SK-N-SH treated with all-trans-retinoic acid at 6 μM for 48 hours (cell line): ENCODE measurements at regions not wholly inside any gene's neighbourhood (a gene's known extent, or its start where the extent isn't known, plus 50 kb on each side); places are given as distances from the start of the nearest gene placed in this dataset.
A peak's percentile ranks its signal among the peaks of the same experiment; 100 is the strongest.

Experiments used
- ATAC-seq: fragments of 200-7000 bp; cut with Tn5 transposase; 3 replicates; pipeline ENCODE4 v1.9.1; 2020; ENCODE audit warnings: mild to moderate bottlenecking, moderate library complexity
- ARNTL ChIP-seq: fragments of 450-650 bp; formaldehyde crosslinking; IDR thresholded peaks from 2 replicates; pipeline ENCODE4 v1.5.0; 2020; ENCODE audit warnings: low read depth, mild to moderate bottlenecking, moderate library complexity, borderline replicate concordance
- BACH2 ChIP-seq: fragments of 250-450 bp; sonication (Bioruptor Pico); IDR thresholded peaks from 2 replicates; pipeline ENCODE4 v1.9.0; 2021; ENCODE audit warnings: mild to moderate bottlenecking, borderline replicate concordance
- ESRRG ChIP-seq: fragments of 250-450 bp; sonication (Bioruptor Pico); IDR thresholded peaks from 2 replicates; pipeline ENCODE4 v1.6.1; 2021; ENCODE audit warnings: mild to moderate bottlenecking
- GLIS3 ChIP-seq: fragments of 250-450 bp; sonication (Bioruptor Pico); IDR thresholded peaks from 2 replicates; pipeline ENCODE4 v1.5.0; 2020; ENCODE audit warnings: mild to moderate bottlenecking, moderate library complexity
- ISL1 ChIP-seq: fragments of 250-450 bp; sonication (Bioruptor Pico); IDR thresholded peaks from 2 replicates; pipeline ENCODE4 v2.1.2; 2022; ENCODE audit warnings: mild to moderate bottlenecking, moderate library complexity
- OSR1 ChIP-seq: fragments of 250-450 bp; sonication (Bioruptor Pico); IDR thresholded peaks from 2 replicates; pipeline ENCODE4 v1.8.0; 2022; ENCODE audit warnings: moderate library complexity, mild to moderate bottlenecking, inconsistent platforms
- POU6F1 ChIP-seq: fragments of 250-450 bp; sonication (Bioruptor Pico); IDR thresholded peaks from 2 replicates; pipeline ENCODE4 v1.8.0; 2021; ENCODE audit warnings: low read depth, mild to moderate bottlenecking, moderate library complexity, borderline replicate concordance
- PPARA ChIP-seq: fragments of 250-450 bp; sonication (Bioruptor Pico); IDR thresholded peaks from 2 replicates; pipeline ENCODE4 v1.5.0; 2020; ENCODE audit warnings: mild to moderate bottlenecking, borderline replicate concordance
- RARB ChIP-seq: fragments of 250-450 bp; sonication (Bioruptor Pico); IDR thresholded peaks from 2 replicates; pipeline ENCODE4 v1.8.0; 2021; ENCODE audit warnings: mild to moderate bottlenecking, moderate library complexity
- SNAI2 ChIP-seq: fragments of 250-450 bp; sonication (Bioruptor Pico); IDR thresholded peaks from 2 replicates; pipeline ENCODE4 v1.5.0; 2020; ENCODE audit warnings: mild to moderate bottlenecking, moderate library complexity
- TCF4 ChIP-seq: fragments of 250-450 bp; sonication (Bioruptor Pico); IDR thresholded peaks from 2 replicates; pipeline ENCODE4 v1.8.0; 2021; ENCODE audit warnings: mild to moderate bottlenecking, moderate library complexity, borderline replicate concordance
- TSHZ2 ChIP-seq: fragments of 250-450 bp; sonication (Bioruptor Pico); IDR thresholded peaks from 2 replicates; pipeline ENCODE4 v1.5.0; 2020; ENCODE audit warnings: mild to moderate bottlenecking, moderate library complexity
- ZC3H10 ChIP-seq: fragments of 250-450 bp; sonication (Bioruptor Pico); IDR thresholded peaks from 2 replicates; pipeline ENCODE4 v1.5.1; 2021; ENCODE audit warnings: mild to moderate bottlenecking, moderate library complexity
- ZFP3 ChIP-seq: fragments of 250-450 bp; sonication (Bioruptor Pico); IDR thresholded peaks from 2 replicates; pipeline ENCODE4 v1.5.0; 2020; ENCODE audit warnings: mild to moderate bottlenecking, moderate library complexity
- ZFP30 ChIP-seq: fragments of 450-650 bp; formaldehyde crosslinking; IDR thresholded peaks from 2 replicates; pipeline ENCODE4 v1.5.0; 2022; ENCODE audit warnings: mild to moderate bottlenecking, moderate library complexity
- ZNF565 ChIP-seq: fragments of 450-650 bp; formaldehyde crosslinking; conservative IDR thresholded peaks from 2 replicates; pipeline ENCODE4 v1.5.0; 2020; ENCODE audit warnings: low read depth, mild to moderate bottlenecking, moderate library complexity
- ZNF70 ChIP-seq: fragments of 450-650 bp; formaldehyde crosslinking; IDR thresholded peaks from 2 replicates; pipeline ENCODE4 v1.5.0; 2020; ENCODE audit warnings: mild to moderate bottlenecking, moderate library complexity
- ZNF8 ChIP-seq: fragments of 450-650 bp; formaldehyde crosslinking; IDR thresholded peaks from 2 replicates; pipeline ENCODE4 v1.5.0; 2020; ENCODE audit warnings: mild to moderate bottlenecking, moderate library complexity
- TF ChIP-seq, protein P1 (sequence below): fragments of 250-450 bp; sonication (Bioruptor Pico); IDR thresholded peaks from 2 replicates; pipeline ENCODE4 v1.5.1; 2020; ENCODE audit warnings: low read depth, mild to moderate bottlenecking, moderate library complexity
- TF ChIP-seq, protein P2 (sequence below): fragments of 250-450 bp; sonication (Bioruptor Pico); IDR thresholded peaks from 2 replicates; pipeline ENCODE4 v1.5.1; 2021; ENCODE audit warnings: mild to moderate bottlenecking, moderate library complexity

DNA sequence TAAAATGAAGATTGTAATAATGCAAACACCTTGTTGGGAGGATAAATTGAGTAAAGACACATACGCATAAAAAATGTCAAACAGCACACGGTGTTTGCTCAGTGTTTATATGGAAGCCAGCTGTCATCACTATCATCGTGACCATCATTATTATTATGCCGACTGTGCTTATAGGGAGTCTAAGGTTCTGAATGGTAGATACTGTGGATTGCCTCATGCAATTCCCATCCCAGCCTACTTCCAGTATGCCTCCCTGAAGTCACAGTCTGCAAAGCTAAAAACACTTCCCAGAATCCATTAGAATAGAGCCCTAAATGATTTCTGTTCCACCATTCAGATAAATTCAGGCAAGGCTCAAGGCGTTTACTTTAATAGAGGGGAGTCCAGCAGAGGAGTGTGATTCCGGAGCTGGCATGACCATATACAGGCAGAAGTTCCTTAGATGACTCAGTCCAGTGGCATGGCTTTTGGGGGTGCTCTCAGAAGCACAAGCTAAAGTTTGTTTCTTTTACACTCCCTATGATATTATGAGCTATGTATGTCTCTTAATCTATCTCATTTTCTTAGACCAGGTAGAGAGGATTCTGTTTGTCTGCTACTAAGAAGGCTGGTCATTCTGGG, 148.7 kb downstream of the MEX3B start:
- peak; percentile 96 for ATAC-seq
- TF ChIP-seq ZNF565 (no peak), RARB (CRISPR knock-in tag) (no peak)
- TF ChIP-seq, protein P1, sequence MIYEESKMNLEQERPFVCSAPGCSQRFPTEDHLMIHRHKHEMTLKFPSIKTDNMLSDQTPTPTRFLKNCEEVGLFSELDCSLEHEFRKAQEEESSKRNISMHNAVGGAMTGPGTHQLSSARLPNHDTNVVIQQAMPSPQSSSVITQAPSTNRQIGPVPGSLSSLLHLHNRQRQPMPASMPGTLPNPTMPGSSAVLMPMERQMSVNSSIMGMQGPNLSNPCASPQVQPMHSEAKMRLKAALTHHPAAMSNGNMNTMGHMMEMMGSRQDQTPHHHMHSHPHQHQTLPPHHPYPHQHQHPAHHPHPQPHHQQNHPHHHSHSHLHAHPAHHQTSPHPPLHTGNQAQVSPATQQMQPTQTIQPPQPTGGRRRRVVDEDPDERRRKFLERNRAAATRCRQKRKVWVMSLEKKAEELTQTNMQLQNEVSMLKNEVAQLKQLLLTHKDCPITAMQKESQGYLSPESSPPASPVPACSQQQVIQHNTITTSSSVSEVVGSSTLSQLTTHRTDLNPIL (CRISPR knock-in tag): no peak

- TF ChIP-seq, protein P1 (CRISPR knock-in tag): no peak
- TF ChIP-seq ZNF70 (CRISPR knock-in tag): no peak
- no peak for TF ChIP-seq BACH2 (CRISPR knock-in tag)
- no peak for TF ChIP-seq GLIS3 (CRISPR knock-in tag)
- no peak for TF ChIP-seq ZC3H10 (CRISPR knock-in tag)
- TF ChIP-seq, protein P2, sequence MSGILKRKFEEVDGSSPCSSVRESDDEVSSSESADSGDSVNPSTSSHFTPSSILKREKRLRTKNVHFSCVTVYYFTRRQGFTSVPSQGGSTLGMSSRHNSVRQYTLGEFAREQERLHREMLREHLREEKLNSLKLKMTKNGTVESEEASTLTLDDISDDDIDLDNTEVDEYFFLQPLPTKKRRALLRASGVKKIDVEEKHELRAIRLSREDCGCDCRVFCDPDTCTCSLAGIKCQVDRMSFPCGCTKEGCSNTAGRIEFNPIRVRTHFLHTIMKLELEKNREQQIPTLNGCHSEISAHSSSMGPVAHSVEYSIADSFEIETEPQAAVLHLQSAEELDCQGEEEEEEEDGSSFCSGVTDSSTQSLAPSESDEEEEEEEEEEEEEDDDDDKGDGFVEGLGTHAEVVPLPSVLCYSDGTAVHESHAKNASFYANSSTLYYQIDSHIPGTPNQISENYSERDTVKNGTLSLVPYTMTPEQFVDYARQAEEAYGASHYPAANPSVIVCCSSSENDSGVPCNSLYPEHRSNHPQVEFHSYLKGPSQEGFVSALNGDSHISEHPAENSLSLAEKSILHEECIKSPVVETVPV (CRISPR knock-in tag): no peak
- no peak for TF ChIP-seq ZFP3 (CRISPR knock-in tag)
- ATAC-seq: no peak
These were observed 149.5 kb downstream of the MEX3B start for GRCh38 chr15:81896356-81896755.

GRCh38 chr15:81895723-81896122, 150.1 kb downstream of the MEX3B start:
- TF ChIP-seq ZFP30 (no peak), ZNF70 (CRISPR knock-in tag) (no peak), ZNF565 (no peak), ZC3H10 (CRISPR knock-in tag) (no peak), PPARA (no peak), ARNTL (no peak), RARB (CRISPR knock-in tag) (no peak), OSR1 (CRISPR knock-in tag) (no peak), ESRRG (CRISPR knock-in tag) (no peak), ZNF8 (no peak), BACH2 (CRISPR knock-in tag) (no peak), SNAI2 (CRISPR knock-in tag) (no peak), ISL1 (no peak), GLIS3 (CRISPR knock-in tag) (no peak), TCF4 (CRISPR knock-in tag) (no peak), TSHZ2 (CRISPR knock-in tag) (no peak), ZFP3 (CRISPR knock-in tag) (no peak)
- TF ChIP-seq, protein P2 (CRISPR knock-in tag): no peak
- peak; percentile 70 for ATAC-seq

GRCh38 chr15:81894061-81894460, 151.8 kb downstream of the MEX3B start:
- TF ChIP-seq ZFP30 (no peak), ZNF8 (no peak), GLIS3 (CRISPR knock-in tag) (no peak), POU6F1 (CRISPR knock-in tag) (no peak), ZNF70 (CRISPR knock-in tag) (no peak)
- ATAC-seq: no peak
